ENCODE measurements at regions not wholly inside any gene's neighbourhood (a gene's known extent, or its start where the extent isn't known, plus 50 kb on each side); places are given as distances from the start of the nearest gene placed in this dataset.

- TF ChIP-seq CTCF (IDR thresholded peaks at IDR 0.05; ENCODE audit: unreplicated experiment in 3 of 3) = no peak
- H3K36me3 Mint-ChIP-seq (ENCODE audit: low read depth) = no peaks in the 10 kb centered on the region
- H3K4me3 Mint-ChIP-seq = no peak overlapping the region
- H3K4me1 Mint-ChIP-seq = no peaks in the 10 kb centered on the region
- H3K9me3 Mint-ChIP-seq = no peaks in the 10 kb centered on the region
- H3K27ac Mint-ChIP-seq = no peak overlapping the region
- H3K27me3 Mint-ChIP-seq (ENCODE audit: low read depth) = peaks cover 3% of the 10 kb centered on the region
Observed at GRCh38 chr12:62135553-62136200, 124.5 kb upstream of the USP15 start.

- no peak overlapping the region for H3K4me3 Mint-ChIP-seq
- TF ChIP-seq CTCF (IDR thresholded peaks at IDR 0.05; ENCODE audit: unreplicated experiment in 3 of 3) = no peak
- no peak overlapping the region for H3K27ac Mint-ChIP-seq
Observed at GRCh38 chr12:62136496-62136895, 123.7 kb upstream of the USP15 start.

GRCh38 chr12:62138527-62138926, 121.7 kb upstream of the USP15 start:
- TF ChIP-seq CTCF (IDR thresholded peaks at IDR 0.05; ENCODE audit: unreplicated experiment in 3 of 3) = no peak
- Mint-ChIP-seq H3K9me3 (no peaks in the 10 kb centered on the region), H3K4me1 (no peaks in the 10 kb centered on the region), H3K27me3 (ENCODE audit: low read depth) (peaks cover 5% of the 10 kb centered on the region), H3K36me3 (ENCODE audit: low read depth) (no peaks in the 10 kb centered on the region), H3K4me3 (no peak overlapping the region), H3K27ac (no peak overlapping the region)

More at GRCh38 chr12:62136496-62136895, 123.7 kb upstream of the USP15 start:
- no peaks in the 10 kb centered on the region for H3K4me1 Mint-ChIP-seq
- H3K27me3 Mint-ChIP-seq (ENCODE audit: low read depth) = peaks cover 3% of the 10 kb centered on the region
- no peaks in the 10 kb centered on the region for H3K9me3 Mint-ChIP-seq
- H3K36me3 Mint-ChIP-seq (ENCODE audit: low read depth) = no peaks in the 10 kb centered on the region

- TF ChIP-seq CTCF (IDR thresholded peaks at IDR 0.05; ENCODE audit: unreplicated experiment in 3 of 3) = no peak
- H3K9me3 Mint-ChIP-seq = no peaks in the 10 kb centered on the region
- peaks cover 5% of the 10 kb centered on the region for H3K27me3 Mint-ChIP-seq (ENCODE audit: low read depth)
- H3K36me3 Mint-ChIP-seq (ENCODE audit: low read depth) = no peaks in the 10 kb centered on the region
- no peak overlapping the region for H3K27ac Mint-ChIP-seq
- no peaks in the 10 kb centered on the region for H3K4me1 Mint-ChIP-seq
- H3K4me3 Mint-ChIP-seq = no peak overlapping the region
Observed at GRCh38 chr12:62146318-62146717, 113.9 kb upstream of the USP15 start.

- Mint-ChIP-seq H3K4me3 (no peak overlapping the region), H3K27me3 (ENCODE audit: low read depth) (no peaks in the 10 kb centered on the region), H3K9me3 (no peaks in the 10 kb centered on the region), H3K36me3 (ENCODE audit: low read depth) (no peaks in the 10 kb centered on the region), H3K27ac (no peak overlapping the region), H3K4me1 (no peaks in the 10 kb centered on the region)
- no peak for TF ChIP-seq CTCF (IDR thresholded peaks at IDR 0.05; ENCODE audit: unreplicated experiment in 3 of 3)
Observed at GRCh38 chr12:62158013-62158412, 102.2 kb upstream of the USP15 start.

Data from nephron (organoid).